ENCODE measurements at regions not wholly inside any gene's neighbourhood (a gene's known extent, or its start where the extent isn't known, plus 50 kb on each side); places are given as distances from the start of the nearest gene placed in this dataset.
"Not testable (repeated sequence)": the region's sequence is repeated elsewhere in the genome, so short reads cannot be mapped to it uniquely, and the experiment has no call there.

GRCh38 chr4:114226968-114227760 is 247.7 kb upstream of the ARSJ start:
- H3K9me3 Mint-ChIP-seq: no peaks in the 10 kb centered on the region
- H3K4me3 Mint-ChIP-seq: no peak overlapping the region
- no peak overlapping the region for H3K27ac Mint-ChIP-seq
- H3K36me3 Mint-ChIP-seq (ENCODE audit: low read depth): no peaks in the 10 kb centered on the region
- H3K4me1 Mint-ChIP-seq (ENCODE audit: low read depth): no peaks in the 10 kb centered on the region
- no peaks in the 10 kb centered on the region for H3K27me3 Mint-ChIP-seq

- H3K36me3 Mint-ChIP-seq (ENCODE audit: low read depth): no peaks in the 10 kb centered on the region
- no peak overlapping the region for H3K27ac Mint-ChIP-seq
- H3K27me3 Mint-ChIP-seq: no peaks in the 10 kb centered on the region
- H3K9me3 Mint-ChIP-seq: no peaks in the 10 kb centered on the region
- no peaks in the 10 kb centered on the region for H3K4me1 Mint-ChIP-seq (ENCODE audit: low read depth)
- no peak overlapping the region for H3K4me3 Mint-ChIP-seq
These were observed 250.3 kb upstream of the ARSJ start for GRCh38 chr4:114229706-114230105.

- Mint-ChIP-seq H3K36me3 (ENCODE audit: low read depth) (no peaks in the 10 kb centered on the region), H3K9me3 (no peaks in the 10 kb centered on the region), H3K27me3 (no peaks in the 10 kb centered on the region), H3K4me3 (no peak overlapping the region), H3K27ac (no peak overlapping the region), H3K4me1 (ENCODE audit: low read depth) (no peaks in the 10 kb centered on the region)
These were observed 256.8 kb upstream of the ARSJ start for GRCh38 chr4:114236171-114236769.

GRCh38 chr4:114237997-114238396 is 258.6 kb upstream of the ARSJ start:
- Mint-ChIP-seq H3K27me3 (no peaks in the 10 kb centered on the region), H3K27ac (no peak overlapping the region), H3K4me1 (ENCODE audit: low read depth) (no peaks in the 10 kb centered on the region), H3K4me3 (no peak overlapping the region), H3K9me3 (no peaks in the 10 kb centered on the region), H3K36me3 (ENCODE audit: low read depth) (no peaks in the 10 kb centered on the region)

- Mint-ChIP-seq H3K27ac (no peak overlapping the region), H3K27me3 (peaks cover 4% of the 10 kb centered on the region), H3K4me3 (no peak overlapping the region), H3K9me3 (peaks cover 4% of the 10 kb centered on the region), H3K36me3 (ENCODE audit: low read depth) (no peaks in the 10 kb centered on the region), H3K4me1 (ENCODE audit: low read depth) (no peaks in the 10 kb centered on the region)
These were observed 270.1 kb upstream of the ARSJ start for GRCh38 chr4:114249561-114249960.

GRCh38 chr4:114249976-114250375 is 270.5 kb upstream of the ARSJ start:
- no peaks in the 10 kb centered on the region for H3K36me3 Mint-ChIP-seq (ENCODE audit: low read depth)
- H3K27ac Mint-ChIP-seq: no peak overlapping the region
- peaks cover 4% of the 10 kb centered on the region for H3K9me3 Mint-ChIP-seq

GRCh38 chr4:114250439-114250891 is 271.0 kb upstream of the ARSJ start:
- Mint-ChIP-seq H3K9me3 (peaks cover 4% of the 10 kb centered on the region), H3K27ac (no peak overlapping the region), H3K27me3 (peaks cover 4% of the 10 kb centered on the region), H3K36me3 (ENCODE audit: low read depth) (no peaks in the 10 kb centered on the region), H3K4me1 (ENCODE audit: low read depth) (no peaks in the 10 kb centered on the region), H3K4me3 (no peak overlapping the region)

More at GRCh38 chr4:114249976-114250375, 270.5 kb upstream of the ARSJ start:
- Mint-ChIP-seq H3K4me3 (no peak overlapping the region), H3K4me1 (ENCODE audit: low read depth) (no peaks in the 10 kb centered on the region), H3K27me3 (peaks cover 4% of the 10 kb centered on the region)

- no peak overlapping the region for H3K27ac Mint-ChIP-seq
- H3K36me3 Mint-ChIP-seq (ENCODE audit: low read depth): no peaks in the 10 kb centered on the region
- H3K4me1 Mint-ChIP-seq (ENCODE audit: low read depth): no peaks in the 10 kb centered on the region
- H3K27me3 Mint-ChIP-seq: peaks cover 3% of the 10 kb centered on the region
- peaks cover 4% of the 10 kb centered on the region for H3K9me3 Mint-ChIP-seq
- no peak overlapping the region for H3K4me3 Mint-ChIP-seq
These were observed 271.6 kb upstream of the ARSJ start for GRCh38 chr4:114251020-114251419.

- no peak overlapping the region for H3K27ac Mint-ChIP-seq
- no peaks in the 10 kb centered on the region for H3K36me3 Mint-ChIP-seq (ENCODE audit: low read depth)
- no peaks in the 10 kb centered on the region for H3K27me3 Mint-ChIP-seq
These were observed 273.1 kb upstream of the ARSJ start for GRCh38 chr4:114252499-114252898.

GRCh38 chr4:114257501-114257900 is 278.1 kb upstream of the ARSJ start:
- Mint-ChIP-seq H3K27me3 (no peaks in the 10 kb centered on the region), H3K27ac (no peak overlapping the region), H3K9me3 (no peaks in the 10 kb centered on the region), H3K36me3 (ENCODE audit: low read depth) (no peaks in the 10 kb centered on the region), H3K4me1 (ENCODE audit: low read depth) (no peaks in the 10 kb centered on the region), H3K4me3 (no peak overlapping the region)

More at GRCh38 chr4:114252499-114252898, 273.1 kb upstream of the ARSJ start:
- no peak overlapping the region for H3K4me3 Mint-ChIP-seq
- no peaks in the 10 kb centered on the region for H3K9me3 Mint-ChIP-seq
- H3K4me1 Mint-ChIP-seq (ENCODE audit: low read depth): no peaks in the 10 kb centered on the region

- not testable (repeated sequence) for H3K4me3 Mint-ChIP-seq; H3K4me1 Mint-ChIP-seq (ENCODE audit: low read depth); H3K9me3 Mint-ChIP-seq; H3K36me3 Mint-ChIP-seq (ENCODE audit: low read depth); H3K27ac Mint-ChIP-seq; H3K27me3 Mint-ChIP-seq
These were observed 283.0 kb upstream of the ARSJ start for GRCh38 chr4:114262421-114262820.

GRCh38 chr4:114263233-114263632 is 283.8 kb upstream of the ARSJ start:
- no peak overlapping the region for H3K27ac Mint-ChIP-seq
- H3K9me3 Mint-ChIP-seq: no peaks in the 10 kb centered on the region
- H3K4me3 Mint-ChIP-seq: no peak overlapping the region
- H3K36me3 Mint-ChIP-seq (ENCODE audit: low read depth): no peaks in the 10 kb centered on the region
- H3K4me1 Mint-ChIP-seq (ENCODE audit: low read depth): no peaks in the 10 kb centered on the region
- H3K27me3 Mint-ChIP-seq: no peaks in the 10 kb centered on the region

GRCh38 chr4:114264452-114264851 is 285.0 kb upstream of the ARSJ start:
- Mint-ChIP-seq H3K27me3 (no peaks in the 10 kb centered on the region), H3K9me3 (no peaks in the 10 kb centered on the region), H3K36me3 (ENCODE audit: low read depth) (no peaks in the 10 kb centered on the region), H3K4me3 (no peak overlapping the region), H3K4me1 (ENCODE audit: low read depth) (no peaks in the 10 kb centered on the region), H3K27ac (no peak overlapping the region)

- no peaks in the 10 kb centered on the region for H3K4me1 Mint-ChIP-seq (ENCODE audit: low read depth)
- H3K36me3 Mint-ChIP-seq (ENCODE audit: low read depth): no peaks in the 10 kb centered on the region
- H3K9me3 Mint-ChIP-seq: no peaks in the 10 kb centered on the region
- no peaks in the 10 kb centered on the region for H3K27me3 Mint-ChIP-seq
- H3K4me3 Mint-ChIP-seq: no peak overlapping the region
- no peak overlapping the region for H3K27ac Mint-ChIP-seq
These were observed 285.4 kb upstream of the ARSJ start for GRCh38 chr4:114264877-114265291.

- H3K36me3 Mint-ChIP-seq (ENCODE audit: low read depth): no peaks in the 10 kb centered on the region
- no peaks in the 10 kb centered on the region for H3K4me1 Mint-ChIP-seq (ENCODE audit: low read depth)
- H3K4me3 Mint-ChIP-seq: no peak overlapping the region
- H3K9me3 Mint-ChIP-seq: no peaks in the 10 kb centered on the region
- H3K27ac Mint-ChIP-seq: no peak overlapping the region
- no peaks in the 10 kb centered on the region for H3K27me3 Mint-ChIP-seq
These were observed 285.9 kb upstream of the ARSJ start for GRCh38 chr4:114265342-114265741.

GRCh38 chr4:114267976-114268375 is 288.5 kb upstream of the ARSJ start:
- H3K9me3 Mint-ChIP-seq: no peaks in the 10 kb centered on the region
- no peaks in the 10 kb centered on the region for H3K27me3 Mint-ChIP-seq
- no peaks in the 10 kb centered on the region for H3K36me3 Mint-ChIP-seq (ENCODE audit: low read depth)
- no peaks in the 10 kb centered on the region for H3K4me1 Mint-ChIP-seq (ENCODE audit: low read depth)
- no peak overlapping the region for H3K4me3 Mint-ChIP-seq
- H3K27ac Mint-ChIP-seq: no peak overlapping the region
